NOMO-1 (cell line): ENCODE measurements at regions not wholly inside any gene's neighbourhood (a gene's known extent, or its start where the extent isn't known, plus 50 kb on each side); places are given as distances from the start of the nearest gene placed in this dataset.
"Not testable (repeated sequence)": the region's sequence is repeated elsewhere in the genome, so short reads cannot be mapped to it uniquely, and the experiment has no call there.

ENCODE experiments used
- DNase-seq, 2 experiments: peaks; one replicate each; lab custom pipeline; 2025; ENCODE audit not compliant: unreplicated experiment in 2 of 2; lab: John Stamatoyannopoulos, UW

- no peak for DNase-seq
These were observed 610.2 kb downstream of the UBE2NL start for GRCh38 chrX:144494074-144494473.

- no peak for DNase-seq
These were observed 648.0 kb downstream of the UBE2NL start for GRCh38 chrX:144531877-144532276.

- DNase-seq: no peak
These were observed 680.7 kb upstream of the SPANXN1 start for GRCh38 chrX:144566592-144566991.

GRCh38 chrX:144586756-144587155, 660.5 kb upstream of the SPANXN1 start:
- no peak for DNase-seq

GRCh38 chrX:144592036-144592435, 655.3 kb upstream of the SPANXN1 start:
- DNase-seq: no peak

- DNase-seq: no peak
These were observed 646.3 kb upstream of the SPANXN1 start for GRCh38 chrX:144601010-144601409.

GRCh38 chrX:144612076-144612475, 635.2 kb upstream of the SPANXN1 start:
- DNase-seq: no peak

- no peak for DNase-seq
These were observed 631.0 kb upstream of the SPANXN1 start for GRCh38 chrX:144616317-144616716.

- no peak for DNase-seq
These were observed 619.4 kb upstream of the SPANXN1 start for GRCh38 chrX:144627947-144628346.

- DNase-seq: not testable (repeated sequence)
These were observed 612.9 kb upstream of the SPANXN1 start for GRCh38 chrX:144634451-144634850.

GRCh38 chrX:144637731-144638130, 609.6 kb upstream of the SPANXN1 start:
- no peak for DNase-seq

GRCh38 chrX:144648788-144649187, 598.5 kb upstream of the SPANXN1 start:
- no peak for DNase-seq

- no peak for DNase-seq
These were observed 565.8 kb upstream of the SPANXN1 start for GRCh38 chrX:144681501-144681900.

- DNase-seq: no peak
These were observed 564.1 kb upstream of the SPANXN1 start for GRCh38 chrX:144683247-144683646.

- no peak for DNase-seq
These were observed 537.5 kb upstream of the SPANXN1 start for GRCh38 chrX:144709841-144710240.

- no peak for DNase-seq
These were observed 532.0 kb upstream of the SPANXN1 start for GRCh38 chrX:144715337-144715736.

GRCh38 chrX:144716187-144716586, 531.1 kb upstream of the SPANXN1 start:
- DNase-seq: no peak

GRCh38 chrX:144717682-144718081, 529.6 kb upstream of the SPANXN1 start:
- DNase-seq: no peak

- no peak for DNase-seq
These were observed 525.0 kb upstream of the SPANXN1 start for GRCh38 chrX:144722307-144722706.

GRCh38 chrX:144730471-144730870, 516.8 kb upstream of the SPANXN1 start:
- no peak for DNase-seq

GRCh38 chrX:144732588-144732987, 514.7 kb upstream of the SPANXN1 start:
- no peak for DNase-seq

GRCh38 chrX:144738246-144738645, 509.1 kb upstream of the SPANXN1 start:
- DNase-seq: no peak

- no peak for DNase-seq
These were observed 478.8 kb upstream of the SPANXN1 start for GRCh38 chrX:144768540-144768939.

- DNase-seq: not testable (repeated sequence)
These were observed 463.8 kb upstream of the SPANXN1 start for GRCh38 chrX:144783528-144783927.
